Loucy (cell line): ENCODE measurements at regions not wholly inside any gene's neighbourhood (a gene's known extent, or its start where the extent isn't known, plus 50 kb on each side); places are given as distances from the start of the nearest gene placed in this dataset.

Experiments
- H2AFZ ChIP-seq: fragments of 200-600 bp; sonication (generic); 2 replicates; pipeline ENCODE4 v1.6.0; 2016; ENCODE audit warnings: antibody characterized with exemption, mild to moderate bottlenecking, low read length, moderate library complexity
- H3F3A ChIP-seq: fragments of 200-600 bp; 2 replicates; pipeline ENCODE4 v1.6.0; 2016; ENCODE audit warnings: antibody characterized with exemption, low read depth, mild to moderate bottlenecking
- H3K27me3 ChIP-seq: fragments of 200-600 bp; sonication (generic); 2 replicates; pipeline ENCODE4 v1.6.1; 2014; ENCODE audit warnings: low read length, mild to moderate bottlenecking; ENCODE audit not compliant: insufficient read depth, poor library complexity, severe bottlenecking
- H3K36me3 ChIP-seq: fragments of 200-600 bp; sonication (generic); 2 replicates; pipeline ENCODE4 v1.6.1; 2016; ENCODE audit warnings: low read length; ENCODE audit not compliant: insufficient read depth
- H3K4me1 ChIP-seq: fragments of 200-600 bp; sonication (generic); 2 replicates; pipeline ENCODE4 v1.5.1; 2014; ENCODE audit warnings: low read length, mild to moderate bottlenecking; ENCODE audit not compliant: insufficient read depth, poor library complexity, severe bottlenecking
- H3K4me2 ChIP-seq: fragments of 200-600 bp; sonication (generic); 2 replicates; pipeline ENCODE4 v1.6.0; 2014; ENCODE audit warnings: antibody characterized with exemption, low read length, low read depth, mild to moderate bottlenecking; ENCODE audit not compliant: poor library complexity, severe bottlenecking
- H3K4me3 ChIP-seq: fragments of 200-600 bp; sonication (generic); 2 replicates; pipeline ENCODE4 v1.5.1; 2014; ENCODE audit warnings: low read length, mild to moderate bottlenecking, mixed read lengths; ENCODE audit not compliant: poor library complexity, severe bottlenecking
- H3K79me2 ChIP-seq: fragments of 200-600 bp; sonication (generic); 2 replicates; pipeline ENCODE4 v1.6.1; 2014; ENCODE audit warnings: low read length; ENCODE audit not compliant: insufficient read depth
- H3K9ac ChIP-seq: fragments of 200-600 bp; sonication (generic); 2 replicates; pipeline ENCODE4 v1.6.0; 2014; ENCODE audit warnings: mild to moderate bottlenecking, low read depth, low read length, moderate library complexity; ENCODE audit not compliant: poor library complexity, severe bottlenecking
- H3K9me2 ChIP-seq: fragments of 200-600 bp; sonication (generic); replicated peaks from 2 replicates; pipeline ENCODE4 v1.6.1; 2016; ENCODE audit warnings: low read depth, low read length, mixed read lengths
- H3K9me3 ChIP-seq: fragments of 200-600 bp; sonication (generic); 2 replicates; pipeline ENCODE4 v1.6.1; 2014; ENCODE audit warnings: mild to moderate bottlenecking, antibody characterized with exemption, low read length, low read depth; ENCODE audit not compliant: insufficient read depth
- H4K20me1 ChIP-seq: fragments of 200-600 bp; sonication (generic); 2 replicates; pipeline ENCODE4 v1.6.0; 2014; ENCODE audit warnings: antibody characterized with exemption, low read length, mild to moderate bottlenecking; ENCODE audit not compliant: insufficient read depth, poor library complexity, severe bottlenecking
- CTCF ChIP-seq: fragments of 200-600 bp; sonication (generic); conservative IDR thresholded peaks from 2 replicates; pipeline ENCODE4 v1.5.1; 2014; ENCODE audit warnings: mild to moderate bottlenecking, antibody characterized with exemption, low read length
- EZH2phosphoT487 ChIP-seq: fragments of 200-600 bp; IDR thresholded peaks from 2 replicates; pipeline ENCODE4 v1.6.1; 2018; ENCODE audit warnings: antibody characterized with exemption, mild to moderate bottlenecking, moderate library complexity, borderline replicate concordance

GRCh38 chr3:167110901-167111300 is 269.2 kb downstream of the ZBBX start:
- Histone ChIP-seq H3K9ac (no peak overlapping the region), H3K4me3 (no peak overlapping the region), H3K36me3 (no peaks in the 10 kb centered on the region), H3K9me3 (no peaks in the 10 kb centered on the region), H2AFZ (no peak overlapping the region), H3K9me2 (no peaks in the 10 kb centered on the region), H3F3A (no peaks in the 10 kb centered on the region), H4K20me1 (no peaks in the 10 kb centered on the region), H3K27me3 (no peaks in the 10 kb centered on the region), H3K4me2 (no peak overlapping the region), H3K79me2 (no peaks in the 10 kb centered on the region), H3K4me1 (no peaks in the 10 kb centered on the region)
- TF ChIP-seq EZH2phosphoT487 (no peak), CTCF (no peak)

- Histone ChIP-seq H4K20me1 (no peaks in the 10 kb centered on the region), H3K9me2 (no peaks in the 10 kb centered on the region), H3K4me2 (no peak overlapping the region), H3F3A (no peaks in the 10 kb centered on the region), H3K9ac (no peak overlapping the region), H3K79me2 (no peaks in the 10 kb centered on the region), H2AFZ (no peak overlapping the region), H3K4me1 (no peaks in the 10 kb centered on the region), H3K4me3 (no peak overlapping the region), H3K9me3 (no peaks in the 10 kb centered on the region), H3K36me3 (no peaks in the 10 kb centered on the region), H3K27me3 (no peaks in the 10 kb centered on the region)
- TF ChIP-seq CTCF (no peak), EZH2phosphoT487 (no peak)
Measured at GRCh38 chr3:167109746-167110145, 270.4 kb downstream of the ZBBX start.

GRCh38 chr3:167106456-167106855 is 273.6 kb downstream of the ZBBX start:
- H3K27me3 ChIP-seq, result no peaks in the 10 kb centered on the region
- H3K9me3 ChIP-seq, result no peaks in the 10 kb centered on the region
- no peaks in the 10 kb centered on the region for H3K36me3 ChIP-seq
- H3K4me3 ChIP-seq, result no peak overlapping the region
- H3F3A ChIP-seq, result no peaks in the 10 kb centered on the region
- TF ChIP-seq EZH2phosphoT487, result no peak
- no peak for TF ChIP-seq CTCF
- H3K79me2 ChIP-seq, result no peaks in the 10 kb centered on the region
- no peak overlapping the region for H2AFZ ChIP-seq
- no peaks in the 10 kb centered on the region for H3K4me1 ChIP-seq
- H3K4me2 ChIP-seq, result no peak overlapping the region
- H3K9me2 ChIP-seq, result no peaks in the 10 kb centered on the region
- no peaks in the 10 kb centered on the region for H4K20me1 ChIP-seq
- no peak overlapping the region for H3K9ac ChIP-seq
